GM12874 (cell line): ENCODE measurements at regions not wholly inside any gene's neighbourhood (a gene's known extent, or its start where the extent isn't known, plus 50 kb on each side); places are given as distances from the start of the nearest gene placed in this dataset.
A peak's percentile ranks its signal among the peaks of the same experiment; 100 is the strongest.

Experiments
- TF ChIP-seq, protein P1 (sequence below): IDR thresholded peaks from 2 replicates; pipeline ENCODE4 v1.5.1; 2011; ENCODE audit warnings: low read depth, mild to moderate bottlenecking, control low read depth, low read length, moderate library complexity; ENCODE audit not compliant: insufficient read depth

DNA sequence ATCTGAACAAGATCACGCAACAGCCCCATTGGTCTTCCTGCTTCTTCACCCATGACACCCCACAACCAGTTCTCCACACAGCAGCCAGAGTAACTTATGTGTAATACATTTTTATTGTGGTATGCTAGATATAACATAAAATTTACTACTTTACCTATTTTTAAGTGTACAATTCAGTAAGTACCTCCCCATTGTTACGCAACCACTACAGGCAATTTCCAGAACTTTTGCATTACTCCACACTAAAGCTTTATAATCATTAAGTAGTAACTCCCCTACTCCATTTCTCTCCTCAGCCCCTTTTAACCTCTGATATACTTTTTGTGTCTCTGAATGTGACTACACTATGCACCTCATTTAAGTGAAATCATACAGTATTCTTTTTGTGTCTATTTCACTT, 575.4 kb upstream of the CADM1 start:
- TF ChIP-seq, protein P1, sequence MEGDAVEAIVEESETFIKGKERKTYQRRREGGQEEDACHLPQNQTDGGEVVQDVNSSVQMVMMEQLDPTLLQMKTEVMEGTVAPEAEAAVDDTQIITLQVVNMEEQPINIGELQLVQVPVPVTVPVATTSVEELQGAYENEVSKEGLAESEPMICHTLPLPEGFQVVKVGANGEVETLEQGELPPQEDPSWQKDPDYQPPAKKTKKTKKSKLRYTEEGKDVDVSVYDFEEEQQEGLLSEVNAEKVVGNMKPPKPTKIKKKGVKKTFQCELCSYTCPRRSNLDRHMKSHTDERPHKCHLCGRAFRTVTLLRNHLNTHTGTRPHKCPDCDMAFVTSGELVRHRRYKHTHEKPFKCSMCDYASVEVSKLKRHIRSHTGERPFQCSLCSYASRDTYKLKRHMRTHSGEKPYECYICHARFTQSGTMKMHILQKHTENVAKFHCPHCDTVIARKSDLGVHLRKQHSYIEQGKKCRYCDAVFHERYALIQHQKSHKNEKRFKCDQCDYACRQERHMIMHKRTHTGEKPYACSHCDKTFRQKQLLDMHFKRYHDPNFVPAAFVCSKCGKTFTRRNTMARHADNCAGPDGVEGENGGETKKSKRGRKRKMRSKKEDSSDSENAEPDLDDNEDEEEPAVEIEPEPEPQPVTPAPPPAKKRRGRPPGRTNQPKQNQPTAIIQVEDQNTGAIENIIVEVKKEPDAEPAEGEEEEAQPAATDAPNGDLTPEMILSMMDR, result no peak

DNA sequence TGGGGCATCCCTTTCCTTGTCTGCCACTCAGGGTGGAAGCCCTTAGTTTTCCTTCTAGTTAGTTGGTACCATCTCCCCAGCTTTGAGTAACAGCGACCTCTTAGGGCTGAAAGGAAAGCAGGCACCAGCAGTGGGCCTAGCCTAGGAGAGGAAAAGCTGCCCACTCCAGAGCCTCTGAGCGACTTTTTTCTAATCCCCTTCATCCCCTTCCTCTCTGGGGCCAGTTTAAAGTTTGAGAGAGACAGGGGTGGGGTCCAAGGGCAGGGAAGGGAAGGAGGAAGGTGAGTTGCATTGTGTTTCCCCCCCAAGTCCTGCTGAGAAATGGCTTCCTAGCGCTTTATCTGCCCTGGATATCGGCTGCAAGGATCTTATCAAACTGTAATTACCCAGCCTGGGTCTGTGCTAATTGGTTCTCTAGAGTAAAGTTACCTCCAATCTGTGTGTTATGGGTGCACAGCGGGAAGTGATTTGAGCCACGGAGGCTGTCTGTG, 573.9 kb upstream of the CADM1 start:
- TF ChIP-seq, protein P1, result peak; percentile 63

DNA sequence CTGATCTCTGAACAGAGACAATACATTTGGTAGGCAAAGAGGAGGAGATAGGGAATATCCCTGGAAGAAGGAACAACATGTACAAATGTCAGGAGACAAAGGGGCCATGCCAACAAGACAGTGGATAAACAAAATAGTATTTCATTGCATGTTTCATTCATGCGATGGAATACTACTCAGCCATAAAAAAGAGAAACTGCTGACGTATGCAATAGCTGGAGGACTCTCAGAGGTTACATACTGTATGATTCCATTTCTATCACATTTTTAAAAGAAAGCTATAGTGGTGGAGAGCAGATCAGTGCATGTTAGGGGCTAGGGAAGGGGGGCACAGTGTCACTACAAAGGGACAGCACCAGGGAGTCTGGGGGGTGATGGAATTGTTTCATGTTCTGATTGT, 572.9 kb upstream of the CADM1 start:
- TF ChIP-seq, protein P1, result no peak

DNA sequence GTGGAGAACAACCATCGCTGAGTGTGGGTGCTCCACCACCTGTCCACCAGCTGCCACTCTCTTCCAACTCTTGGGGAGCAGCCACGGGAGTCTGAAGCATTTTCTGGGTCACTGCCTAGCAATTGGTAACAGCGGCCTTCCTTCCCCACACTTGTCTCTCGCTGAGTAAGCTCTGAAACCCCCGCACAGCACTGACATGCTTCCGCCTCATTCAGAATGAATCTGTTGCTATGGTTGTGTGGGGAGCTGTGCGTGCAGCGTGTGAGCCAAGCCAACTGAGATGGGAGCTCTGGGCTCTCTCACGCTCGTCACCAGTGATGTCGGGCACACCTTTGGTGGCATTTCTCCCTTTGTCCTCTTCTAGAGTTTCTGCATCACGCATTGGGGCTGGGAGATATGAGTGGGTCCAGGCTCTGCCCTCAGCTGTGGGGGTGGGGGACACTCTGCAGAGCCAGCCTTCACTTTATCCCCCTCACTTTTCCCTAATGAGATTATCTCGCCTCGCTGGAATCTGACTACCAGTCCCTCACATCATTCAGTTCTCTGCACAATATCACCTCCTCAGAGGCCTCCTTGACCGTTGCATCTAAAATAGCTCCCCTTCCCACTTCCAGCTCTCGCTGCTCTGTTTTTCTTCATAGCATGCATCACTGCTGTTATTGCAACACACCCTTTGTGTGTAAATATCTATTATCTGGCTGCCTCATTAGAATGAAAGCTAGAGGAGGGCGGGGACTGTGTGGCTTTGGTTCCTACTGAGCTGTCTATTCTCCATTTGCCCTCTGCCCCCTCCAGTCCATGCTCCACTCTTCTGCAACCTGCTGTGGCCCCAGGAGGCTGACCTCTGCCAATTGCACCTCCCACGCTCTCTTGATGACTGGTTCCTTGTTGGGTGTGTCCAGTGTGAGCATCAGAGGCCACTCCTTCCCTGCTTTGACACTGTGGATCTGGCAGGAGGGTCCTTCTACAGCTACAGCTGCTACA, 569.9 kb upstream of the CADM1 start:
- TF ChIP-seq, protein P1, result no peak

DNA sequence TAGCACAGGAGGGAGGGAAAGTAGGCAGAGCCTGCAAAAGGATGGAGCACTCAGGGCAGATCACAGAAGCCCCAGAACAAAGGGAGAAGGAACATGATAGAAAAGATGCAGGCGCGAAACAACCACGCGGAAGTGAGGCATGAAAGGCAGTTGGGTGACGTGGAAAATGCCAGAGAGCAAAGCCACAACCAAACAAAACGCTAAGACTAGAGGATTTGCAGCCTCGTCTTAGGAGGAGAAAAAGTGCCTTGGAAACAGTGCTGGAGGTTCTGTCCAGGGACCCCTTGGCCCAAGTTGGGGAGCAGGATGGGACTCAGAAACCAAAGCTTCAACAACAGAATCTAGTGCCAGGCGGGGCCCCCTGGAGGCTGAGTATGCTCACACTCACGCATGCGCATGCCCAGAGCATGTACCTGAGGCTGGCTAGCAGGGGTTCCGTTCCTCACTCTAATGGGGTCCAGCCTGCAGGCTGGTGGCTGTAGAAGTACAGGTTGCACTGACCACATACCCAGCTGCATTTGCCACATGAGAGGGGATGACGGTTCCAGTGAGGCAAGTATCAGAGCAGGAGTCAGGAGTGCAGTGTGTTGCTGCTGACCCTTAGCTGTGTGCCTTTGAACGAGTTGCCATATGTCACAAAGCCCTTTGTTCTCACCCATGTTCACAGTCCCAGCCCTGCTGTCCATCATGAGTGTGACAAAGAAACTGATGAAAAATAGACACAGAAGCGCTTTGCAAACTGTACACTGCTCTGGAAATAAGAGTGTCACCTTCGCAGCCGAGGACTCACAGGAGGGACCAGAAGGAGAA, 568.6 kb upstream of the CADM1 start:
- TF ChIP-seq, protein P1, result peak; percentile 45

DNA sequence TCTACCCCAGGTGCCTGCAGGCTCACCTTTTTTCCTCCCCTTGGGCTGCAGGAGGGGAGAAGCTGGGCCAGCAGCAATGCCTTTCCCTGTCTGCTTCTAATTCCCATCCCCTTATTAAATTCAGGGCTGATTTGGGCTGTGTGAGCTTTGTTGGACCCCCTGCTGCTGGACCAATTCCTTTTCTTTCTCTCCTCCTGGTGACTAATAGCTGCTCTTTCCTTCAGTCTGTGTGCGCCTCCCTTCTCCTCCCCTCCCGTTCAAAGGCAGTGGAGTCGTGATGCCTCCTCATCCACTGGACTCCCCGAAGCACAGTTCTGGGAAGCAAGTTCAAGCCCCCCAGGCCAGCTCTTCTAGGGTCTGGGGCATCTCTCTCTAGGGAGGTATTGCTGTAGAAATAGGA, 567.9 kb upstream of the CADM1 start:
- TF ChIP-seq, protein P1, result no peak

DNA sequence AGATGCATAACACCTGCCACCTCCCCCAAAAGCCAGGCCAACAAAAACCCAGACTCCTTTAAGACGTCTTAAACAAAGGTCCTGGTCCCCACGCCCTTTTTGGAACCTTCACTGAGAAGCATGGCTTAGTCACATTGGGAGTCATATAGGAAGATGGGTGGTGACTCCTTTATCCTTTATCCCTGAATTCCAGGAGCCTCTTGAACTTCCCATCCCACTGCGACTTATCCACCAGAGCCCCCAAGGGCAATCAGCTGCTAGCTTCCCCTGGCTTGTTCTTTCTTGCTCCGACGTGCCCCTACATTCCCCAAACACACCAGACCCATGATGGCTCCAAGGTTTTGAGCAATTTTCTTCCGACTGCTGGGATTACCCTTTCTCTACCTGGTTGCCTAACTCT, 567.0 kb upstream of the CADM1 start:
- TF ChIP-seq, protein P1, result no peak
